ENCODE measurements at regions not wholly inside any gene's neighbourhood (a gene's known extent, or its start where the extent isn't known, plus 50 kb on each side); places are given as distances from the start of the nearest gene placed in this dataset.
A peak's percentile ranks its signal among the peaks of the same experiment; 100 is the strongest.
"Not testable (repeated sequence)": the region's sequence is repeated elsewhere in the genome, so short reads cannot be mapped to it uniquely, and the experiment has no call there.

DNA sequence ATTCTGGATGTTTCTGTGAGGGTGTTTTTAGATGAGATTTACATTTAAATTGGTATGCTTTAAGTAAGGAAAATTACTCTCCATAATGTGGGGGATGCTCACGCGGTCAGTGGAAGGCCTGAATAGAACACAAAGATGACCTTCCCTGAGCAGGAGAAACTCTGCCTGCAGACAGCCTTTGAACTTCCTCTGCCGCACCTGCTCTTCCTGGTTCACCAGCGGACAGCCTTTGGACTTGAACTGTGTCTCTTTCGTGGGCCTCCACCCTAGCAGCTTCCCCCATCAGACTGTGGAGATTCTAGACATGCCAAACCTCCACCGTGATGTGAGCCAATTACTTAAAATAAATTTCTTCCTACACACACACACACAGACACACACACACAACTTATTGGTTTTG, 210.7 kb downstream of the EFCAB11 start:
- ATAC-seq (ENCODE audit: low FRiP score): no peak
- no peak for DNase-seq (ENCODE audit: low spot score)
- TF ChIP-seq, protein P1, sequence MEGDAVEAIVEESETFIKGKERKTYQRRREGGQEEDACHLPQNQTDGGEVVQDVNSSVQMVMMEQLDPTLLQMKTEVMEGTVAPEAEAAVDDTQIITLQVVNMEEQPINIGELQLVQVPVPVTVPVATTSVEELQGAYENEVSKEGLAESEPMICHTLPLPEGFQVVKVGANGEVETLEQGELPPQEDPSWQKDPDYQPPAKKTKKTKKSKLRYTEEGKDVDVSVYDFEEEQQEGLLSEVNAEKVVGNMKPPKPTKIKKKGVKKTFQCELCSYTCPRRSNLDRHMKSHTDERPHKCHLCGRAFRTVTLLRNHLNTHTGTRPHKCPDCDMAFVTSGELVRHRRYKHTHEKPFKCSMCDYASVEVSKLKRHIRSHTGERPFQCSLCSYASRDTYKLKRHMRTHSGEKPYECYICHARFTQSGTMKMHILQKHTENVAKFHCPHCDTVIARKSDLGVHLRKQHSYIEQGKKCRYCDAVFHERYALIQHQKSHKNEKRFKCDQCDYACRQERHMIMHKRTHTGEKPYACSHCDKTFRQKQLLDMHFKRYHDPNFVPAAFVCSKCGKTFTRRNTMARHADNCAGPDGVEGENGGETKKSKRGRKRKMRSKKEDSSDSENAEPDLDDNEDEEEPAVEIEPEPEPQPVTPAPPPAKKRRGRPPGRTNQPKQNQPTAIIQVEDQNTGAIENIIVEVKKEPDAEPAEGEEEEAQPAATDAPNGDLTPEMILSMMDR (IDR thresholded peaks at IDR 0.05): no peak

DNA sequence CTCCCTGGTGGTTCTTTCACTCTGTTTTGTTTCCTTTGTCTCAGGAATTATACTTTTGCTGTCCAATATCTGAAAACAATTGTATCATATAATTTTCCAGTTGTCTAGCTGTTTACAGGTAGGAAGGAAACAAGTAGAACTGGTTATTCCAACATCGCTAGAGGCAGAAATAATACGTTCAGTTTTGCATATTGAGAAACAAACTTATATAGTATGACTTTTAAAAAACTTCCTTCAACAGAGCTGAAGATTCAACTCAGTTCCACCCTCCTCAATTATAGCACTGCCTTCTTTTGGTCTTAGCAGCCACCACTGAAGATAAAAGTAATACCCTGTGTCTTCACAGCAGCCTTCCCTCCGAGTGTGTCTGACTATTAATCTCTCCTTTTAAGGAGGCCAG, 214.3 kb downstream of the EFCAB11 start:
- DNase-seq (ENCODE audit: low spot score): no peak
- ATAC-seq (ENCODE audit: low FRiP score): no peak
- TF ChIP-seq, protein P1 (IDR thresholded peaks at IDR 0.05): no peak

DNA sequence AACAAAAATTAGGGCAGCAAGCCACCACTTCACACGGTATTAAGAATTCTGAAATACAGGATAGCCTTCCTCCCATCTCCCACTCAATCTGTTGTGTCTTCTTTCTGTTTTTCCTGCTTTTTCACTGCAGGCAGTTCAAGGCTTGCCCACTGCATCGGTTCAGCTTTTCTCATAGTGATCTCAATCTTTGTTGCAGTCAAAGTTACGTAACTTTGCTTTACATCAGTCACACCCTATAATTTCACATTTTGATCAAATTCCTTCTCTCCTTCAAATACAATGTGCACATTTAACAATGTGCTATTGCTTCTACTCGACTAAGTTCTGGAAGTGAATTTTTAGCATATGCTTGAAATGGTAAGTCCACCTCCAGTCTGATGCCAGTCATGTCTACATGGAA, 217.6 kb downstream of the EFCAB11 start:
- TF ChIP-seq, protein P1 (IDR thresholded peaks at IDR 0.05): no peak
- ATAC-seq (ENCODE audit: low FRiP score) (no peak), DNase-seq (ENCODE audit: low spot score) (no peak)

DNA sequence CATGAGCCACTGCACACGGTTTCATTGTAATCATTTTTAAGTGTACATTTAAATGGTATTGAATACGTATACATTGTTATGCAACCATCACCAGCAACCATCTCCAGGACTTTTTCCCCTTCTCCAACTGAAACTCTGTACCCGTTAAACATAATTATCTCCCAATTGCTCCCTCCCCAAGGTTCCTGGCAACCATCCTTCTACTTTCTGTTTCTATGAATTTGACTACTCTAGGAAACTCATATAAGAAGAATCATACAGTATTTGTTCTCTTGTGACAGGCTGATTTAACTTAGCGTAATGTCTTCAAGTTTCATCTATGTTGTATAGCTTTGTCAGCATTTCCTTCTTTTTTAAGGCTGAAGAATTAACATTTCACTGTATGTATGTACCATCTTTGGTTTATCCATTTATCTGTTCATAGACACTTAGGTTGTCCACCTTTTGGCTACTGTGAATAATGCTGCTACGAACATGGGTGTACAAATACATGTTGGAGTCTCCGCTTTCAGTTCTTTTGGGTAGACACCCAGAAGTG, 223.1 kb downstream of the EFCAB11 start:
- ATAC-seq (ENCODE audit: low FRiP score): no peak
- no peak for DNase-seq (ENCODE audit: low spot score)
- TF ChIP-seq, protein P1 (IDR thresholded peaks at IDR 0.05): no peak

DNA sequence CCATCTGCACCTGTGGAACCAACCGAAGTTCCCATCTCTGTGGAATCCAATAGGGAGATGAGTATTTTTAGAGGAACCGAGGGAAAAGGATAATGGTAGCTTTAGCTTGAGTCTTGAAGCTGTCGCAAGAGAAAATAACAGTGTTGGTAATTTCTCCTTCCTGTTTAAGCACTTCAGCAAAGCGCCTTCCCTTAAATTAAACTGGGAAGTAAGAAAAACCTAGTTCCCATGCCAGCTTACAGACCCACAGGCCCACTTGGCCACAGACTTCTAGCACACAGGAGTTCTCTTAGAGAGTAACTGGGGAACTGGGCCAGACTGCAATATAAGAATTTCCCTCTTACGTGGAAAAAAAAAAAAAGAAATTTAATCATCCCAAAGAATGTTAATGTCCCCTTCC, 223.8 kb downstream of the EFCAB11 start:
- DNase-seq (ENCODE audit: low spot score) (no peak), ATAC-seq (ENCODE audit: low FRiP score) (no peak)
- TF ChIP-seq, protein P1 (IDR thresholded peaks at IDR 0.05): no peak

DNA sequence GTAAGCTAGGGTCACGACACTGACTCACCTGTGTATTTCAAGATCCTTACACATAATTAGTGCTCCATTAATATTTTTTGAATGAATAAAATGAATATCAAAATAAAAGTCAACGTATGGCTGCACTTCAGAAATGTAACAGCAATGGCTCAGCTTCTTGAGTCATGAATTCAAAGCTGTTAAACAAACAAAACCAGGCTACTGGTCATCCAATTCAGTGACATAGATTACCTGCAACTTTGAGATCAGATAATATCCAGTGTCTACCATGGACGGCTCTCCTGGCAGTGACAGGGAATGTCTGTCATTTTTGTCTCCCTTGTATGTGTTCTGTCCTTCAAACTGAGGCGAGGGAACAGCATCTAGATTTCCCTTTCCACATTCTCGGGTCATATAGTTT, 225.6 kb downstream of the EFCAB11 start:
- no peak for DNase-seq (ENCODE audit: low spot score)
- TF ChIP-seq, protein P1 (IDR thresholded peaks at IDR 0.05): no peak
- ATAC-seq (ENCODE audit: low FRiP score): no peak

DNA sequence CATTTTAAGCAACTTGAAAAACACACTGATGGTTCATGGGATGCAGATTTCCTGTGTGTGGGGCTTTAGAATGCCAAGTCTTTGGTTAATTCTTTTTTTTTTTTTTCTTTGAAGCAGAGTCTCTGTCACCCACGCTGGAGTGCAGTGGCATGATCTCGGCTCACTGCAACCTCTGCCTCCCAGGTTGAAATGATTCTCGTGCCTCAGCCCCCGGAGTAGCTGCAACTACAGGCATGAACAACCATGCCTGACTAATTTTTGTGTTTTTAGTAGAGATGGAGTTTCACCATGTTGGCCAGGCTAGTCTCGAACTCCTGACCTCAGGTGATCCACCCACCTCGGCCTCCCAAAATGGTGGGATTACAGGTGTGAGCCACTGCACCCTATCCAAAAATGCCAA, 228.3 kb downstream of the EFCAB11 start:
- not testable (repeated sequence) for DNase-seq (ENCODE audit: low spot score); ATAC-seq (ENCODE audit: low FRiP score)

DNA sequence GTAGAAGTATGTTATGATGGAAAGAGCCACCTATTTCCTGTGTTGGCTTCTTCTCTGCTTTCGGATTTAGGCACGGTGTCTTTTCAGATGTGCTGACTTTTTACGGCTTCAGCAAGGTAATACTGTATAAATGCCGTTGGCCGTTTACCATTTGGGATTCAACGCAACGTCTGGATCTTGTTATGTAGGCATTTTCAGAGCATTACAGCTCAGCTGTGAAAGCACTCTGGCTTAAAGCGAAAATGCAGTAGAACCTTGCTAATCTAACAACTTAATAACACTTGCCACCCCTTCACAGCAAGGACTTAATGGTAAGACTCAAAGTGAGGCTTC, 229.9 kb downstream of the EFCAB11 start:
- TF ChIP-seq, protein P1 (IDR thresholded peaks at IDR 0.05): no peak
- no peak for DNase-seq (ENCODE audit: low spot score)
- peak; percentile 35 for ATAC-seq (ENCODE audit: low FRiP score)
